CD4-positive, alpha-beta T cell treated with Interleukin-4 for 1 hour (primary cell): ENCODE measurements at regions not wholly inside any gene's neighbourhood (a gene's known extent, or its start where the extent isn't known, plus 50 kb on each side); places are given as distances from the start of the nearest gene placed in this dataset.

Experiments
- DNase-seq, 2 donors: peaks; one replicate each; pipeline ENCODE4 v3.0.0-alpha.2; 2020 to 2022

DNA sequence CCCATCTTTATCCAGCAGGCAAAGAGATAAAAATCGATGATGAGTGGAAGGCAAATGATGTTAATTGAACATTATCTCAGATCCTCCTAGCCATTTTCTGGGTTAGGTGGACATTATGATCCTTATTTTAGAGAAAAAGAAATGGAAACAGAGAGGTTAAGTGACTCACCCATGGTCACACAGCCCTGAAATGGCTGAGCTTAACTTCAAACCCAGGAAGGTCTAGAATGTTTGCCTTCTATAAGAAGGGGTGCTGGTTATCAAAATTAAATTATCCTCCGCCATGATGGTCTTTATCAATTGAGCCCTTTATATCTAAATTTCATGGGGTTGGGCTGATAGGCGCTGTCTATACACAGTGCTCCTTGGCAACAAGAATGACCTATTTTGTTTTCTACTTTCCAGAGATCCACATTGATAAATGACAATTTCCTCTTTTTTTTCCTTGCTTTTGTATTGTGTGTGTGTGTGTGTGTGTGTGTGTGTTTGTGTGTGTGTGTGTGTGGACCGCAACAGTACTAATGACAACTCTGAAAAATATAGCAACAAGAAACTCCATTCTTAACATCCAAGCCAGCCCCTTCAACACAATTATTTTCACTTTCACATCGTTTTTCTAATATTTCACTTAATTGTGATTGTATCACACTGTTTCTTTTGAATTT, 571.9 kb downstream of the VRK1 start:
- DNase-seq, result no peak

- no peak for DNase-seq
These were observed 572.7 kb downstream of the VRK1 start for GRCh38 chr14:97369901-97370300.

DNA sequence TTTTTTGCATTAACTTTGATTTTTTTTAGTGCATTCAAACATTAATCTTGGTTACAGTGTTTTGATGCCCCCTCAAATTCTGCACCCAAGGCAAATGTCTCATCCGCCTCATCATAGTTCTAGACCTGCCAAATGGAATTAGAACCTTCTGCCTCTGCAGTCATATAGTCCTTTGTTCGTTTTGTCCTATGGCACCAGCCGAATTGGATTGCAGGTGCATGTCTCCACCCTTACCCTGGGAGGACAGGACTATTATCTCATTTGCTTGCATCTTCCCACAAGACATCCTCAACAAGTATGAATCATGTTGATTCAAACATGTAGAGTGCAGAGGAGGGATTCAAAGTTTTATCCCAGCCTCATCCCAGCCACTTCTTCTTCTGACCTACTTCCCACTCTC, 579.1 kb downstream of the VRK1 start:
- no peak for DNase-seq

DNA sequence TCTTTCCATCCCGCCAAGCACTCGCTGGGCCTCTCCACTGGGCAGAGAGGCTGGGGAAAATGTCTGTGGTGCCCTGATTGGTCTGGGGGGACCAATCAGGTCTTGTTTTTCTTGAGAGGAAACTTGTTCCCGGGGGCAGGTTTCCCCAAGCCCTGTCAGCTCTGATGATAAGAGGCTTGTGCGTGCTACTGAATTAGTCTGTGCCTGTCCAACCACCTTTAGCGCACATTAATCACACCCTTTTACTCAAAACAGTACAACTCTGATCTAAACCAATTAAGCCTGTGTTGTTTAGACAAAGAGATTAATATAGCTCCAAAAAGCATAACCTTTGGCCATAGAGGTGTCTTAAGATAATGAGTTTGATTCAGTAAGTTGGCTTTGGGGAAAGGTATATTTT, 580.4 kb downstream of the VRK1 start:
- DNase-seq, result no peak

DNA sequence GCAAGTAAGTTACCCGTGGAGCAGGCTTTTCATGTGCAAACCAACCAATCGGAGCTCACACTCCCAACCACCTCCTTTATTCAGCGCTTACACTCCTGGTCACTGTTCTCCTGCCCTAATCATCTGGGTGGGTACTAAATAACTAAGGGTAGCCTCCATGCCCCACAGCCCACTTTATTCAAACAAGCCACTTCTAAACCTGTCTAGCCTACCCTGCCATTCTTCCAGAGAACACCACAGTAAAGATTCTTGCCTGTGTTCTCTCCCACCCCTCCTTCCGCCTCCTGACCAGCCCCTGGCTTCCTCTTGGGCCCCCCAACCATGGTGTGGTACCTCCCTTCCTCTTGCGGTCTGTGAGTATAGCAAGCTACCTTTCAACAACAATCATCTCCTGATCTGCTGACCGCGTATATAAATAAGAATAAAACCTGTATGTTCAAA, 581.9 kb downstream of the VRK1 start:
- DNase-seq, result peak; percentile 35 to 62

DNA sequence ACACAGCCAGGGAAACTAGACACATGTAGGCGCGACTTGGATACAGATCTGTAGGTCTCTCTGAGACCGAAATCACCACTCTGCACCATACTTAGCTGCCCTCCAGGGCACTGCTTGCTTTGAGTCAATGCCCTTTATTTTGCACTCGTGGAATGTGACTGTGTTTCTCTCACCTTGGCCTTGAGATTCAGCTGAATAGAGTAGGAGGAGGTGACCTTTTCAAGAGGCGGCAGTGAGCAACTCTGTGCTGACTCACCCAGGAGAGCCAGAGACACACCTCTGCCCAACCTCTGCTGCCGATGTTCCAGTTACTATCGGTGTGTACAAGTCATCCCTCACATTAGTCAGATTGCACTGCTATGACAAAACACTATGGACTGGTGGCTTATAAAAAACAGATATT, 583.4 kb downstream of the VRK1 start:
- DNase-seq, result peak in 1 of 2 donors; percentile 4

- DNase-seq, result no peak
These were observed 584.1 kb downstream of the VRK1 start for GRCh38 chr14:97381309-97381708.

- DNase-seq, result no peak
These were observed 585.5 kb downstream of the VRK1 start for GRCh38 chr14:97382616-97383226.

- DNase-seq, result no peak
These were observed 588.5 kb downstream of the VRK1 start for GRCh38 chr14:97385727-97386126.

DNA sequence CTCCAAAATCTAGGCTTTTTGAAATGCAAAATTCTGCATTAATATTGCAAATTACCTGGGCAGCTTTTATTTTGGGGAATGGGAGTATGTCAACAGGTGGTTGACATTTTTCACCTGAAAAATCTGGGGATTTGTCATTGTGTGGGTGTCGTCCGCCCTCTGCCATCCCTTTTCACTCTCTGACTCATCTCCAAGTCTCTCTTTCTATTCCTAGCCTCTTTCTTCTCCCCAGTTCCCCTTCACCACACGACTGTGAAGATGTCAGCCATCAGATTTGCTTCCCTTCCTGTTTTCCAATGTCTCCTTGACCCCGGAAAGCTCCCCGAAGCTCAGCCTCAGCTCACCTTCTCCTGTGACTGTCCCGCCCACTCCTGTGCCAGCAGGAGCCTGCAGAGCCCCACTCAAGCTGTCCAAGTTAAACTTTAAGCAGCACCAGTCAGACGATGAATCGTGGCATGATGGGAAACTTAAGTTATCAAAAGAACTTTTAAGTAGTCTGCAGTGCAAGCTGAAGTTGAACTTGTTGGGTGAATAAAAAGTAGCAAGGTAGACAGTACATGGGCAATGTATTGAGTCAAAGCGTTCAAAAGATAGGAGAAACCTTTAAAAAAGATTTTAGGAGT, 590.2 kb downstream of the VRK1 start:
- DNase-seq, result no peak

GRCh38 chr14:97388408-97388807, 591.2 kb downstream of the VRK1 start:
- DNase-seq, result no peak

- DNase-seq, result no peak
These were observed 593.0 kb downstream of the VRK1 start for GRCh38 chr14:97390096-97390724.

DNA sequence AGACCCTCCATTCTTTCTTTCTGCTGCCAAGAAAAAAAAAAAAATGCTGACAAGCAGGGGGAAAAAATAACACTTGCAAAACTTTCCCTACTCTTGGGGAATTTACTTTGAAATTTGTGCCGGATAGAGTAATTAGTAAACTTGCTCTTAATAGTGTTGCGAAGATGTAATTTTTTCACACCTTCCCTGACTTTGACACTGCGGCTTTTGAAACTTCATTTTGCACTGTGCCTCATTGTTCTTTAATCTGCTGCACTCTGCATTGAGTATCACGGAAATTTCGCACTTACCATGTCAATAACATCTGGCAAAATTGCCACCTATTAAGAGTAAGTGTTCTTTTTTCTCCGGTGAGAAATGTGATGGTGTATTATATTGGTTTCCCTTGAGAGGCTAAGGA, 596.1 kb downstream of the VRK1 start:
- peak in 1 of 2 donors; percentile 42 for DNase-seq

GRCh38 chr14:97395068-97395467, 597.9 kb downstream of the VRK1 start:
- DNase-seq, result no peak

DNA sequence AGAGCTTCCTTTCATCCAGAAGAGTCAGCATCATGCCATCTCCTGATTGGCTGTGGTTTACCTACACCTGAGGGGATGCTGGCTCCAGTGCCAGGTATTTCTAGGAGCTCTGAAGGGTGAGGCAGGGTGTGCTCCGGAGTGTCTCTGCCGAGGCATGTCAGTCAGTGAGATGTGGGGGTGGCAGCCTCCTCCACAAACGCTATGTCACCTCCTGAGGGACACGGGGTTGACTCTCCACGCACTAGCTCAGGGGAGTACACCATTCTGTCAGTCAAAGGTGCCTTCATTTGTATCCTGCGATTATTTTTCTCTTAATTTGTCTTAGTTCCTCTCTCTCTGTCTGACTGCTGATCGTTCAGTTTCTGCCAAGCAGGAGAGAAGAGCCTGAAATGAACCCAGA, 604.5 kb downstream of the VRK1 start:
- no peak for DNase-seq

DNA sequence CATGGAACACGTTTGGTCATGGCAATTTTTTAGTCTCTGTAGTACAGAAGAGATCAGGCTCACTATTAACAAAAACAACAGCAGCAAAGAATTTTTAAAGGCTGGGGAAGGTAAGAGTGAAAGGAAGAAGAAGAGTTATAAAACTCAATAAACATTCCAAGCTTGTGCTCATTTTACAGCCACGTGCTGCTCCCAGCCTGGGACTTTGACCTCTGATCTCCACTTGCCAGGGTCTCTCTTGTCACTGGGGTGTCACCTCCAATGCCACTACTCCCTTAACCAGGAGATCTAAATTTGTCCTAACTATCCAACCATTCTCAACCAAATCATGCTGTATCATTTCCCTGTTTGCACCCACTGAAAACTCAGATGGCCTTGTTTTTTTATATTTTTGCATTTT, 605.1 kb downstream of the VRK1 start:
- no peak for DNase-seq

DNA sequence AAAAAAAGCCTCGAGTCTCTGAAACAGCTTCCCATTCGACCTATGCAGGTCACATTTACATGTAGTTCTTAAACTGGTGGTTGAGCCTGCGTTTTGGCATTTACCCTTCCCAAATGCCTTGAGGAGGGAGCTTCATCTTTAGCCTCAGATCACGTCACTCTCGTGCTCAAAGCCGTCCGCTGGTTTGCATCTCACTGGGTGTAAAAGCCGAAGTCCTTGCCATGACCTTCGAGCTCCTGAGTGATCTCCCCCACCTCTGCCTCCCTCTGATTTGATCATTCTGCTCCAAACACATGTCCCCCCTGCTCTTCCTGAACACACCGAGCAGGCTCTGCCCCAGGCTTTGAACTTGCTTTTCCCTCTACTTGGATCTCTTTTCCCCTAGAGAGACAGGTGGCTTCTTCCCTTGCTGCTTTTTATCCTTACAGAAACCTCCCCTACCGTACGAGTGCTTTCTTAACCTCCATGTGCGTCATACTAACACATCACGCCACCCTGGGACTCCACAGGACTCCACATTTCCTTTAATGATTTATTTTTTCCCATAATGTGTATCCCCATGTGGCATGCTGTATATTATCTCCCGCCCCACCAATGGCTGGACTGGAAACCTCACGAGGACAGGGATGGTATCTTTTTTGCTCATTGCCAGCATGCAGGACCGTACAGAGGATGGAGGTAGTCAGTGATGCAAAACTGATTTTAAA, 610.7 kb downstream of the VRK1 start:
- no peak for DNase-seq

- no peak for DNase-seq
These were observed 611.3 kb downstream of the VRK1 start for GRCh38 chr14:97408503-97408902.

- DNase-seq, result peak; percentile 12 to 36
These were observed 612.0 kb downstream of the VRK1 start for GRCh38 chr14:97408937-97409815.

GRCh38 chr14:97410667-97411620, 613.8 kb downstream of the VRK1 start:
- DNase-seq, result no peak
